ENCODE measurements at regions not wholly inside any gene's neighbourhood (a gene's known extent, or its start where the extent isn't known, plus 50 kb on each side); places are given as distances from the start of the nearest gene placed in this dataset.

GRCh38 chr17:79506150-79506870, 104.5 kb downstream of the RBFOX3 start:
- peaks cover 5% of the 10 kb centered on the region for H3K27me3 Mint-ChIP-seq (ENCODE audit: low read depth)
- peaks cover 3% of the 10 kb centered on the region for H3K9me3 Mint-ChIP-seq
- H3K27ac Mint-ChIP-seq, result no peak overlapping the region
- H3K4me1 Mint-ChIP-seq (ENCODE audit: low read depth), result no peaks in the 10 kb centered on the region
- no peaks in the 10 kb centered on the region for H3K36me3 Mint-ChIP-seq (ENCODE audit: low read depth)
- no peak overlapping the region for H3K4me3 Mint-ChIP-seq

- Mint-ChIP-seq H3K4me3 (no peak overlapping the region), H3K4me1 (ENCODE audit: low read depth) (no peaks in the 10 kb centered on the region), H3K9me3 (no peaks in the 10 kb centered on the region), H3K27me3 (ENCODE audit: low read depth) (peaks cover 5% of the 10 kb centered on the region), H3K27ac (no peak overlapping the region), H3K36me3 (ENCODE audit: low read depth) (no peaks in the 10 kb centered on the region)
Measured at GRCh38 chr17:79505199-79505598, 105.7 kb downstream of the RBFOX3 start.

GRCh38 chr17:79504181-79504605, 106.7 kb downstream of the RBFOX3 start:
- Mint-ChIP-seq H3K9me3 (no peaks in the 10 kb centered on the region), H3K36me3 (ENCODE audit: low read depth) (no peaks in the 10 kb centered on the region), H3K4me3 (no peak overlapping the region), H3K27ac (no peak overlapping the region), H3K27me3 (ENCODE audit: low read depth) (peaks cover 5% of the 10 kb centered on the region), H3K4me1 (ENCODE audit: low read depth) (no peaks in the 10 kb centered on the region)

DNA sequence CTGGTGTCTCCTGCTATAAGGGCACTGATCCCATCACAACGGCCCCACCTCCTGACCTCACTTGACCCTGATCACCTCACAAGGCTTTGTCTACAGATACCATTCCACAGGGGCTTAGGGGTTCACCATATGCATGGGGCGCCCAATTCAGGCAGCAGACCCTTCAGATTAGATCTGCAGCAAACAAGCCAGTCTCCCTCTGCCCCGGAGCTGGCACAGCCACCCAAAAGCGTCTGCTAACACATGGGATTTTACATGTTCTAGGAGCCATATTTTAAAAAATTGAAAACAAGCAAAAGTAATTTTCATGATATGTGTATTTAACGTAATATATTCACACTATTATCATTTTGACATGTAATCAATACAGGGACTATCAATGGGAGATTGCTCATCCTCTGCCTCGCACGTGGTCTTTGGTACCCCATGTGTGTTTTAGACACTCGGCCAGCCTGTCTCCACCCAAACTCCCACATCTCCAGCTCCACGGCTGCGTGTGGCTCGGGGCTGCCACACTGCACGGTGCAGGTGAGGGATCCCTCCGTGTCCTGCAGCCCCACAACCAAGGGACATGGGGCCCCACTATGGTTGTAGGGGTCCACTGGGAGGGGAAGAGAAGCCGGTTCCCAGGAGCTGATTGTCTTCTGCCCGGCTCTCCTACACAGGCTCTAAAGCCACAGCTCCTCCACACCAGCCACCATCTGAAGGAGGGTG, 107.6 kb downstream of the RBFOX3 start:
- H3K36me3 Mint-ChIP-seq (ENCODE audit: low read depth), result no peaks in the 10 kb centered on the region
- H3K4me3 Mint-ChIP-seq, result no peak overlapping the region
- H3K4me1 Mint-ChIP-seq (ENCODE audit: low read depth), result no peaks in the 10 kb centered on the region
- peaks cover 5% of the 10 kb centered on the region for H3K27me3 Mint-ChIP-seq (ENCODE audit: low read depth)
- H3K27ac Mint-ChIP-seq, result no peak overlapping the region
- no peaks in the 10 kb centered on the region for H3K9me3 Mint-ChIP-seq

DNA sequence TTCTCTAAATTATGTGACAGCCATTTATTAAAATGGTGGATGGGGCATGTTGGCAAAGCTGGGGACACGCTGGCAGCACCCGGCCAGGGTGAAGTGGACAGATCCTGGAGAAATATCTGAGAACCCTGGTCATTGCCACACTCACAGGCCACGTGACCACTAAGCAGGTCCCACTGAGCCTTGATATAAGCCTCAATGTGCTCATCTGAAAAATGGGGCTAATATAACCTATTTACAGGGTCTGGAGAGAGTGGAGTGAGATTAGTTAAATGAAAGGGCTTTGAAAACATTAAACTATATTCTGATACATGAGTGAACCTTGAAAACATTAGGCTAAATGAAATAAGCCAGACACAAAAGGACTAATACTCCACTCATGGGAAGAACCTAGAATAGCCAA, 108.9 kb downstream of the RBFOX3 start:
- peaks cover 5% of the 10 kb centered on the region for H3K27me3 Mint-ChIP-seq (ENCODE audit: low read depth)
- no peaks in the 10 kb centered on the region for H3K4me1 Mint-ChIP-seq (ENCODE audit: low read depth)
- no peaks in the 10 kb centered on the region for H3K9me3 Mint-ChIP-seq
- no peaks in the 10 kb centered on the region for H3K36me3 Mint-ChIP-seq (ENCODE audit: low read depth)
- H3K4me3 Mint-ChIP-seq, result no peak overlapping the region
- H3K27ac Mint-ChIP-seq, result no peak overlapping the region

GRCh38 chr17:79500745-79501618, 109.9 kb downstream of the RBFOX3 start:
- H3K4me1 Mint-ChIP-seq (ENCODE audit: low read depth), result no peaks in the 10 kb centered on the region
- H3K36me3 Mint-ChIP-seq (ENCODE audit: low read depth), result no peaks in the 10 kb centered on the region
- H3K4me3 Mint-ChIP-seq, result no peak overlapping the region
- H3K27me3 Mint-ChIP-seq (ENCODE audit: low read depth), result peaks cover 5% of the 10 kb centered on the region
- H3K27ac Mint-ChIP-seq, result no peak overlapping the region
- no peaks in the 10 kb centered on the region for H3K9me3 Mint-ChIP-seq

DNA sequence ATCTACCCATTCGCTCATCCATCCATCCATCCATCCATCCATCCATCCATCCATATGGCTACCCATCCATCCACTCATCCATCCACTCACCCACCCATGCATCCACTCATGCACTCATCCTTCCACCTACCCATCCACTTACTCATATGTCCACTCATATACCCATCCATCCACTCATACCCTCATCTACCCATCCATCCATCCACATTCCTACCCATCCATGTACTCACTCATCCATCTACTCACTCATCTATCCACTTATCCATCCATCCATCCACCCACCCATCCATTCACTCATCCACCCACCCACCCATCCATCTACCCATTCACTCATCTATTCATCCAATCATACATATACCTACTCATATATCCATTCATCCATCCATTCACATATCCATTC, 112.0 kb downstream of the RBFOX3 start:
- H3K4me3 Mint-ChIP-seq, result no peak overlapping the region
- peaks cover 5% of the 10 kb centered on the region for H3K27me3 Mint-ChIP-seq (ENCODE audit: low read depth)
- H3K9me3 Mint-ChIP-seq, result no peaks in the 10 kb centered on the region
- no peaks in the 10 kb centered on the region for H3K4me1 Mint-ChIP-seq (ENCODE audit: low read depth)
- no peak overlapping the region for H3K27ac Mint-ChIP-seq
- no peaks in the 10 kb centered on the region for H3K36me3 Mint-ChIP-seq (ENCODE audit: low read depth)

DNA sequence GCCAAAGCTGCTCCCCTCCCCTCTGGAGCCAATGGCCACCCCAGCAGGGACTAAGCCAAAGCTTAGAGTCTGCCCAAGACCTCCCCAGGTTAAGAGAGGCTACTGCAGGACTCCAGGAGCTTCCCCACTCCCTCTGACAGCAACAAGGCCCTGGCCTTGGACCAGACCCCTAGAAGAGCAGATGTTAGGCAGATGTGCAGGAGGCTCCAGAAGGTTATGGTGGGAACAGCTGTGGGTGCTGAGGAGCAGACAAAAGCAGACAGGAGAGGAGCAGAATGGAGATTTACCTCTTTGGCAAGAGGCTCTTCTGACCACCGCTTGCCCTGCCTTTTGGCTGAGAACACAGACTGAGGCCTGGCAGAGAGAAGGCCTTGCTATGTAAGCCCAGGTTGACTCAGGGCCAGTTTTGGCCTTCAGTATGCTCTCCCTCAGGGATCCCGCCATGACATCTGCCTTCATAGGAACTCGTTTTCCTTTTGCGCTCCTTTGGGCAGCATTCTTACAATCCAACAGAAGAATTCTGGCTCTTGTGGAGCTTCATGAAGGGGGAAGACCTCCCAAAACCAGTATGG, 113.0 kb downstream of the RBFOX3 start:
- H3K9me3 Mint-ChIP-seq, result peaks cover 3% of the 10 kb centered on the region
- no peak overlapping the region for H3K4me3 Mint-ChIP-seq
- H3K4me1 Mint-ChIP-seq (ENCODE audit: low read depth), result no peaks in the 10 kb centered on the region
- H3K27me3 Mint-ChIP-seq (ENCODE audit: low read depth), result peaks cover 5% of the 10 kb centered on the region
- H3K27ac Mint-ChIP-seq, result no peak overlapping the region
- H3K36me3 Mint-ChIP-seq (ENCODE audit: low read depth), result no peaks in the 10 kb centered on the region

DNA sequence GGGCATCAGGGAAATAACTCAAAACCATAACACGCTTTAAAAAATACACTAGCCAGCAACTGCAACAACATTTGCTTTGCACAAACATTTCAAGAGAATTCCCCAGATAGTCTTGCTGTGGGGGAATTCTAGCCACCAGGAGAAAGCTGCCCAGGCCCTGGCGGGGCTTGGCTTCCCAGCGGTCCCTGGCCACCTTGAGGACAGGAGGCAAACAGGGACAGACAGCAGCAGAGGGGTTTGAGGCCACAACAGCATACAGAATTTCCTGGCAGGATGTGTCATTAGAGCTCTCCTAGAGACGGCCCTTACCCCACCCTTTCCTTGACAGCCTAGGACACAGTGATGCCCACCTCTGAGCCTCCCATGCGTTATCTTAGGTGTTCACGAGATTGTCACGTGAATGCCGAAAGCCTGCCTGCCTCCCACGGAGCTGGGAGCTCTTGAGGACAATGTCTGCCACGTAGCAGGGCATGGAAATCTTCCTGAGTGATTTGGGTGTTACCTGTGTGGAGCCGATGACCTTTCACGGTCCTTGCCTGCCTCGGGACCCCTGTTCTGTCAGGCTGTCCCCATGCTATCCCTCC, 114.3 kb downstream of the RBFOX3 start:
- H3K36me3 Mint-ChIP-seq (ENCODE audit: low read depth), result no peaks in the 10 kb centered on the region
- no peaks in the 10 kb centered on the region for H3K4me1 Mint-ChIP-seq (ENCODE audit: low read depth)
- no peak overlapping the region for H3K4me3 Mint-ChIP-seq
- no peak overlapping the region for H3K27ac Mint-ChIP-seq
- H3K27me3 Mint-ChIP-seq (ENCODE audit: low read depth), result peaks cover 1% of the 10 kb centered on the region
- H3K9me3 Mint-ChIP-seq, result peaks cover 8% of the 10 kb centered on the region

DNA sequence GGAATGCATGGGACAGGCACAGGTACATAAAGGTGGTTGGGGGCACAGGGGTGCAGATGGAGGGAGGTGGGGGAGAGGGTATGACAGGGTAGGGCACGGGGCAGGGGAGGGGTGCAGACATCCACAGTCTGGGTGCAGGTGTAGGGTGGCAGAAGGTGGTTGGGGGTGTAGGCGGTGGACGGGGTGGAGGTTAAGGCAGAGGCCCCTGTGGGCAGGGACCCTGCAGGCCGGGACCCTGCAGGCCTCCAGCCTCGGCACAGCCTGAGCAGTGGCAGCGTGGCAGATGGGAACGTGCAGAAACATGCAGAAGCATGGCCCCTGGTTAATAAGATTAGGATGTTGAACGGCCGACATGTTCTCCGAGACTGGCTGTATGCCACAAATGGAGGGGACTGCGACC, 115.2 kb downstream of the RBFOX3 start:
- H3K4me1 Mint-ChIP-seq (ENCODE audit: low read depth), result no peaks in the 10 kb centered on the region

GRCh38 chr17:79491006-79491405, 119.8 kb downstream of the RBFOX3 start:
- Mint-ChIP-seq H3K36me3 (ENCODE audit: low read depth) (no peaks in the 10 kb centered on the region), H3K4me1 (ENCODE audit: low read depth) (no peaks in the 10 kb centered on the region), H3K27me3 (ENCODE audit: low read depth) (peaks cover 11% of the 10 kb centered on the region), H3K4me3 (no peak overlapping the region), H3K27ac (no peak overlapping the region), H3K9me3 (peaks cover 8% of the 10 kb centered on the region)

More for the DNA sequence above, 115.2 kb downstream of the RBFOX3 start:
- Mint-ChIP-seq H3K27me3 (ENCODE audit: low read depth) (no peaks in the 10 kb centered on the region), H3K4me3 (no peak overlapping the region), H3K36me3 (ENCODE audit: low read depth) (no peaks in the 10 kb centered on the region), H3K27ac (no peak overlapping the region), H3K9me3 (peaks cover 8% of the 10 kb centered on the region)

DNA sequence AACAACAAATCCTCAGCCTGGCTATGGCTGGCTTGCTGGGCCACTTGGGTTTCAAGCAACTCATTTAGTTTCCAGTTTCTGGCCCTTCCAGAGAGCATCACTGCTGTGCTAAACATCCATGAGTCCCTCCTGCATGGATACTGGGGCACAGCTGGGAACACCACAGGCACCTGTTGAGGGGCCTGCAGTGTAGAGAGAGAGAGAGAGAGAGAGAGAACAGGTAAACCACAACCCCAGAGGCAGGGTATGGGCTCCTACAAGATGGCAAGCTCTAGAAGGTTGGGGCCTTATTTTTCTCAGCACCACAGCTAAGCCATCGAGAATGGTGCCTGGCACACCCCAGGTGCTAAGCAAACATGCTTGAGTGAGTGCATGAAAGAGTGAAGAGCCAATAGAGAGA, 120.3 kb downstream of the RBFOX3 start:
- peaks cover 8% of the 10 kb centered on the region for H3K9me3 Mint-ChIP-seq
- H3K4me1 Mint-ChIP-seq (ENCODE audit: low read depth), result no peaks in the 10 kb centered on the region
- no peak overlapping the region for H3K4me3 Mint-ChIP-seq
- no peaks in the 10 kb centered on the region for H3K36me3 Mint-ChIP-seq (ENCODE audit: low read depth)
- no peak overlapping the region for H3K27ac Mint-ChIP-seq
- peaks cover 11% of the 10 kb centered on the region for H3K27me3 Mint-ChIP-seq (ENCODE audit: low read depth)

GRCh38 chr17:79487149-79487548, 123.7 kb downstream of the RBFOX3 start:
- no peaks in the 10 kb centered on the region for H3K9me3 Mint-ChIP-seq
- no peak overlapping the region for H3K27ac Mint-ChIP-seq
- H3K36me3 Mint-ChIP-seq (ENCODE audit: low read depth), result no peaks in the 10 kb centered on the region
- no peak overlapping the region for H3K4me3 Mint-ChIP-seq
- H3K27me3 Mint-ChIP-seq (ENCODE audit: low read depth), result peaks cover 18% of the 10 kb centered on the region
- no peaks in the 10 kb centered on the region for H3K4me1 Mint-ChIP-seq (ENCODE audit: low read depth)

DNA sequence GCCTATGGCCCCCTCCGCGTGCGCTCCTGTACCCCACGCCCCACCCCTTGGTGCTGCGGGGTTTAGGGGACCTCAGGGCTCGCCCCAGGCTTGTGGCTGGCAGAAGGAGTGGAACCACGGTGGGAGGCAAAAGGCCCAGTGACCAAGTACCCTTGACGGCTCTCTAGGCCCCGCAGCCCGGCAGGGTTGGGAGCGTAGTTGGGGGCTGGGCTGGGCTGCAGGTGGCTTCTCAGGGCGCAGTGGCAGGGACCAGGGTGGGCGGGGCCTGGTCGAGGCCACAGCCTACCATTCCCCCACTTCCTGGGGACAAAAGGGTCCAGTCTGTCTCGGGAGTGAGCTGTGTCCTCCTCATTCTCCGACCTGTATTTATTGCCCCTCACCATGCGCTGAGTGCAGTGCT, 124.9 kb downstream of the RBFOX3 start:
- peaks cover 18% of the 10 kb centered on the region for H3K27me3 Mint-ChIP-seq (ENCODE audit: low read depth)
- H3K27ac Mint-ChIP-seq, result no peak overlapping the region
- H3K4me3 Mint-ChIP-seq, result no peak overlapping the region

More for the DNA sequence above, 124.9 kb downstream of the RBFOX3 start:
- H3K4me1 Mint-ChIP-seq (ENCODE audit: low read depth), result no peaks in the 10 kb centered on the region
- H3K9me3 Mint-ChIP-seq, result no peaks in the 10 kb centered on the region
- no peaks in the 10 kb centered on the region for H3K36me3 Mint-ChIP-seq (ENCODE audit: low read depth)

Measured in T-helper 1 cell treated with Interleukin-12 subunit alpha and Interleukin-12 subunit beta and Interleukin-4 antibody, amounts not matched to agents 30 μg/mL and 1 μg/mL, for 36 hours (primary cell).